ENCODE measurements at regions not wholly inside any gene's neighbourhood (a gene's known extent, or its start where the extent isn't known, plus 50 kb on each side); places are given as distances from the start of the nearest gene placed in this dataset.

DNA sequence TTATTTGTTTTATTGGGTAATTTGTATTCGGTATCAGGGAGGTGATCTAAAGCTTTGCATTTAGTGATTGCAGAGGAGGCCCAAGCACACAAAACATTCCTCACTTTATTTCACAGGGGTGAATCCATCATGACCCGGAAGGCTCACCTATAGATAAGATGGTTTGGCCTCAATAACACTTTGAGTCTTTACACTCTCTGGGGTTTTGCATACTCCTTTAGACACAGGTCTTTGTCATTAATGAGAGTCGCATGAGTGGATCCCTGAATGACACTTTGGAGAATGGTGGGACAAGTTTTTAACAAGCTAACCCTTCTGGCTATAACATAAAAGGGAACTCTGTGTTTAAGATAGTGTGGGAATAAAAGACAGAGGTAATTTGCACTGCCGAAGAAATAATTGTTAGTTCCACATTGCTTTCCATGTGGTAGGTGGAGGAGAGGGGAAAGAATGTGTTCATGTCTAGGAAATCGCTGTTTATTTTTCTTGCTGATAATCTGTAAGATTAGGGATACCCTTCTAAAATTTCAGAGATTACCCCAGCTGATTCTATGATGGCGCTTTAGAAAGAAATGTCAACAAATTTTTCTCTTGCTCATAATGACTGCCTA is 455.8 kb downstream of the TFEC start:
- no peak overlapping the region for H2AFZ ChIP-seq (ENCODE audit: low read depth, low read length)
- no peak overlapping the region for H3K9ac ChIP-seq (ENCODE audit: low read length)
- no peaks in the 10 kb centered on the region for H3F3A ChIP-seq (ENCODE audit: insufficient read depth, low read length, poor library complexity, severe bottlenecking)
- H3K79me2 ChIP-seq (replicated peaks; ENCODE audit: insufficient read depth, low read length), result no peaks in the 10 kb centered on the region
- H3K27me3 ChIP-seq (ENCODE audit: insufficient read depth, low read depth, low read length), result no peaks in the 10 kb centered on the region
- no peaks in the 10 kb centered on the region for H3K9me3 ChIP-seq (ENCODE audit: low read length)
- H3K4me2 ChIP-seq (ENCODE audit: low read length), result no peak overlapping the region
- TF ChIP-seq EP300 (conservative IDR thresholded peaks at IDR 0.05; ENCODE audit: poor library complexity, severe bottlenecking), result no peak
- no peak for TF ChIP-seq SMC3 (conservative IDR thresholded peaks at IDR 0.05; ENCODE audit: poor library complexity)
- TF ChIP-seq, protein P1, sequence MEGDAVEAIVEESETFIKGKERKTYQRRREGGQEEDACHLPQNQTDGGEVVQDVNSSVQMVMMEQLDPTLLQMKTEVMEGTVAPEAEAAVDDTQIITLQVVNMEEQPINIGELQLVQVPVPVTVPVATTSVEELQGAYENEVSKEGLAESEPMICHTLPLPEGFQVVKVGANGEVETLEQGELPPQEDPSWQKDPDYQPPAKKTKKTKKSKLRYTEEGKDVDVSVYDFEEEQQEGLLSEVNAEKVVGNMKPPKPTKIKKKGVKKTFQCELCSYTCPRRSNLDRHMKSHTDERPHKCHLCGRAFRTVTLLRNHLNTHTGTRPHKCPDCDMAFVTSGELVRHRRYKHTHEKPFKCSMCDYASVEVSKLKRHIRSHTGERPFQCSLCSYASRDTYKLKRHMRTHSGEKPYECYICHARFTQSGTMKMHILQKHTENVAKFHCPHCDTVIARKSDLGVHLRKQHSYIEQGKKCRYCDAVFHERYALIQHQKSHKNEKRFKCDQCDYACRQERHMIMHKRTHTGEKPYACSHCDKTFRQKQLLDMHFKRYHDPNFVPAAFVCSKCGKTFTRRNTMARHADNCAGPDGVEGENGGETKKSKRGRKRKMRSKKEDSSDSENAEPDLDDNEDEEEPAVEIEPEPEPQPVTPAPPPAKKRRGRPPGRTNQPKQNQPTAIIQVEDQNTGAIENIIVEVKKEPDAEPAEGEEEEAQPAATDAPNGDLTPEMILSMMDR (IDR thresholded peaks at IDR 0.05; ENCODE audit: poor library complexity, severe bottlenecking), result no peak
- TF ChIP-seq TAF1 (IDR thresholded peaks at IDR 0.05; ENCODE audit: low read depth), result no peak
- no peak for TF ChIP-seq MXI1 (conservative IDR thresholded peaks at IDR 0.05; ENCODE audit: poor library complexity, severe bottlenecking)
- TF ChIP-seq EZH2 (IDR thresholded peaks at IDR 0.05; ENCODE audit: borderline replicate concordance, insufficient read depth, low read length, poor library complexity, severe bottlenecking), result no peak
- TF ChIP-seq POLR2AphosphoS5 (IDR thresholded peaks at IDR 0.05), result no peak
- H3K4me3 ChIP-seq (ENCODE audit: low read length), result no peak overlapping the region
- H3K36me3 ChIP-seq (ENCODE audit: insufficient read depth, low read length), result no peaks in the 10 kb centered on the region
- no peaks in the 10 kb centered on the region for H3K9me2 ChIP-seq (ENCODE audit: insufficient read depth, low read length)
- no peak overlapping the region for H3K27ac ChIP-seq (ENCODE audit: low read length)
- no peaks in the 10 kb centered on the region for H4K20me1 ChIP-seq (ENCODE audit: insufficient read depth)

DNA sequence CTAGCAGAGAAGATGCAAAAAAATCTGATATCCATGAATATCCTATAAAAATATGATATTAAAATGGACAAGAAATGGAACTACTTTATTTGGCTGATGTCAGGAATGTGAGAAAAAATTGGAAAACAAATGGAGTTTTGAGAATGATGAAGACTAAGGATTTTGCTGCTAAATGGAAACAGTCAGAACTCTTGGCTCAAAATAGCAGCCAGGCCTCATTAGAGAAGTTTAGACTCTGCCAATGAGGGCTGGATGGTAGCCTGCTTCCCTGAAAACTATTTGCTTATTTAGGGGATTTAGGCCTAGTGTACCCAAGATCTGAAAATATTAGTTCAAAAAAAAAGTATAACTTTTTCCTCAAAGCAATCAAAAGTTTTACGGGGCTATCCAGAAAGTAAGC is 458.5 kb downstream of the TFEC start:
- no peaks in the 10 kb centered on the region for H3K27me3 ChIP-seq (ENCODE audit: insufficient read depth, low read depth, low read length)
- no peak overlapping the region for H3K4me3 ChIP-seq (ENCODE audit: low read length)
- no peak overlapping the region for H3K27ac ChIP-seq (ENCODE audit: low read length)

DNA sequence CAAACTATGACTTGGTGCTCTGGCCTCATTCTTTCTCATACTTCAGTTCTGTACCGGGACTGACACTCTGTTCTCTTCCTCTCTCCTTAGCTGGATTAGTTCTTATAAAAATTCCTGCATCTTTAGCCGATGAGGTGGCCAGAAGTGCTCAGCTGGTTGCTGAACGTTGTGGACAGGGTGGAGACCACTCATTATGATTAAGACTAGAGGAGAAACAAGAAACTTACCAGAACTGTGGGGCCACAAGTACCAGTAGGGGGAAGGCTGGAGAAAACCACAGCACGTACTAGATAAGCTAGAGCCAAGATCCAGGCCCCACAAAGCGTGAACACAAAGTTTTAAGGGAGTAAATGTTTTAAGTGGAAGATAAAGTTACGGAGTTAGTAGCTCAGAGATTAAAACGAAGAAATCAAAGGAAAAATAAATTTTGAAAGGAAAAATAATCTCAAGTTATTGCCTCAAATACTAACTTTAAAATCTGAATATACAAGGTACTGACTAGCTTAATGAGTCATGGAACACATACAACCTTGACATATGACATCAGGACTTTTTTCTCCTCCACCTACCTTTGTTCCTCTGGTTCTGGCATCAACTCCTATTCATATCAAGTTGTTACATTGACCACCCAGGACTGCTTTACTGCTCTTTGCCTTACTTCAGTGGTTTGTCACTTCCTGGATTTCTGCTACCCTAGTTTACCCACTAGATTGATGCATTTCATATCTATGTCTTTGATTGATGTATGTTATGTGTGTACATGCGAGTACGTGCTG is 469.0 kb downstream of the TFEC start:
- no peak overlapping the region for H2AFZ ChIP-seq (ENCODE audit: low read depth, low read length)
- no peak overlapping the region for H3K4me2 ChIP-seq (ENCODE audit: low read length)
- H3K9me3 ChIP-seq (ENCODE audit: low read length), result no peaks in the 10 kb centered on the region
- H3K36me3 ChIP-seq (ENCODE audit: insufficient read depth, low read length), result no peaks in the 10 kb centered on the region
- TF ChIP-seq EP300 (conservative IDR thresholded peaks at IDR 0.05; ENCODE audit: poor library complexity, severe bottlenecking) (no peak), TAF1 (IDR thresholded peaks at IDR 0.05; ENCODE audit: low read depth) (no peak), SMC3 (conservative IDR thresholded peaks at IDR 0.05; ENCODE audit: poor library complexity) (no peak)
- H3F3A ChIP-seq (ENCODE audit: insufficient read depth, low read length, poor library complexity, severe bottlenecking), result no peaks in the 10 kb centered on the region
- H3K9ac ChIP-seq (ENCODE audit: low read length), result no peak overlapping the region
- no peak overlapping the region for H3K4me3 ChIP-seq (ENCODE audit: low read length)
- H3K9me2 ChIP-seq (ENCODE audit: insufficient read depth, low read length), result no peaks in the 10 kb centered on the region
- H4K20me1 ChIP-seq (ENCODE audit: insufficient read depth), result no peaks in the 10 kb centered on the region
- H3K27ac ChIP-seq (ENCODE audit: low read length), result no peak overlapping the region
- H3K79me2 ChIP-seq (replicated peaks; ENCODE audit: insufficient read depth, low read length), result no peaks in the 10 kb centered on the region
- H3K27me3 ChIP-seq (ENCODE audit: insufficient read depth, low read depth, low read length), result no peaks in the 10 kb centered on the region

More for the DNA sequence above, 458.5 kb downstream of the TFEC start:
- H3K36me3 ChIP-seq (ENCODE audit: insufficient read depth, low read length), result no peaks in the 10 kb centered on the region
- no peak overlapping the region for H2AFZ ChIP-seq (ENCODE audit: low read depth, low read length)
- H3K9me3 ChIP-seq (ENCODE audit: low read length), result no peaks in the 10 kb centered on the region
- no peak overlapping the region for H3K9ac ChIP-seq (ENCODE audit: low read length)
- H3K79me2 ChIP-seq (replicated peaks; ENCODE audit: insufficient read depth, low read length), result no peaks in the 10 kb centered on the region
- H3K4me2 ChIP-seq (ENCODE audit: low read length), result no peak overlapping the region
- H3K9me2 ChIP-seq (ENCODE audit: insufficient read depth, low read length), result no peaks in the 10 kb centered on the region
- TF ChIP-seq TAF1 (IDR thresholded peaks at IDR 0.05; ENCODE audit: low read depth), result no peak
- no peak for TF ChIP-seq POLR2AphosphoS5 (IDR thresholded peaks at IDR 0.05)
- H4K20me1 ChIP-seq (ENCODE audit: insufficient read depth), result no peaks in the 10 kb centered on the region
- H3F3A ChIP-seq (ENCODE audit: insufficient read depth, low read length, poor library complexity, severe bottlenecking), result no peaks in the 10 kb centered on the region

All from neural cell (in vitro differentiated cells).